ENCODE measurements at regions not wholly inside any gene's neighbourhood (a gene's known extent, or its start where the extent isn't known, plus 50 kb on each side); places are given as distances from the start of the nearest gene placed in this dataset.
"Not testable (repeated sequence)": the region's sequence is repeated elsewhere in the genome, so short reads cannot be mapped to it uniquely, and the experiment has no call there.

- no peak overlapping the region for H3K4me2 ChIP-seq (ENCODE audit: low read length)
- H3K9me2 ChIP-seq (replicated peaks; ENCODE audit: control insufficient read depth, low read length), result no peaks in the 10 kb centered on the region
- H3K27me3 ChIP-seq (ENCODE audit: control insufficient read depth, low read length), result no peaks in the 10 kb centered on the region
- no peaks in the 10 kb centered on the region for H3K79me2 ChIP-seq (ENCODE audit: control insufficient read depth, low read length)
- no peak for TF ChIP-seq EZH2phosphoT487 (IDR thresholded peaks at IDR 0.05; ENCODE audit: borderline replicate concordance, low read length)
- TF ChIP-seq CTCF (IDR thresholded peaks at IDR 0.05; ENCODE audit: low read depth, low read length, poor library complexity, severe bottlenecking), result no peak
- H4K20me1 ChIP-seq (ENCODE audit: control insufficient read depth, insufficient read depth, low read depth, low read length), result no peaks in the 10 kb centered on the region
- no peaks in the 10 kb centered on the region for H3F3A ChIP-seq (ENCODE audit: control insufficient read depth, insufficient read depth)
- no peak overlapping the region for H3K27ac ChIP-seq (ENCODE audit: low read depth, low read length)
- no peaks in the 10 kb centered on the region for H3K9me3 ChIP-seq (ENCODE audit: control insufficient read depth, insufficient read depth, low read length)
- no peak overlapping the region for H3K4me3 ChIP-seq (ENCODE audit: low read length)
- no peaks in the 10 kb centered on the region for H3K36me3 ChIP-seq (ENCODE audit: control insufficient read depth, low read length)
- no peaks in the 10 kb centered on the region for H3K4me1 ChIP-seq (ENCODE audit: control insufficient read depth, low read length)
Measured at GRCh38 chr9:30935730-30936129, 1448.7 kb upstream of the ACO1 start.

GRCh38 chr9:30937106-30937505, 1447.3 kb upstream of the ACO1 start:
- no peaks in the 10 kb centered on the region for H3K4me1 ChIP-seq (ENCODE audit: control insufficient read depth, low read length)
- no peaks in the 10 kb centered on the region for H4K20me1 ChIP-seq (ENCODE audit: control insufficient read depth, insufficient read depth, low read depth, low read length)
- H3K9me3 ChIP-seq (ENCODE audit: control insufficient read depth, insufficient read depth, low read length), result no peaks in the 10 kb centered on the region
- no peaks in the 10 kb centered on the region for H3F3A ChIP-seq (ENCODE audit: control insufficient read depth, insufficient read depth)
- H3K79me2 ChIP-seq (ENCODE audit: control insufficient read depth, low read length), result no peaks in the 10 kb centered on the region
- no peak overlapping the region for H3K4me2 ChIP-seq (ENCODE audit: low read length)
- H3K27me3 ChIP-seq (ENCODE audit: control insufficient read depth, low read length), result no peaks in the 10 kb centered on the region
- no peaks in the 10 kb centered on the region for H3K9me2 ChIP-seq (replicated peaks; ENCODE audit: control insufficient read depth, low read length)
- H3K27ac ChIP-seq (ENCODE audit: low read depth, low read length), result no peak overlapping the region
- H3K4me3 ChIP-seq (ENCODE audit: low read length), result no peak overlapping the region
- TF ChIP-seq EZH2phosphoT487 (IDR thresholded peaks at IDR 0.05; ENCODE audit: borderline replicate concordance, low read length) (no peak), CTCF (IDR thresholded peaks at IDR 0.05; ENCODE audit: low read depth, low read length, poor library complexity, severe bottlenecking) (no peak)
- no peaks in the 10 kb centered on the region for H3K36me3 ChIP-seq (ENCODE audit: control insufficient read depth, low read length)

- H3K27me3 ChIP-seq (ENCODE audit: control insufficient read depth, low read length); H3K4me2 ChIP-seq (ENCODE audit: low read length); H3K79me2 ChIP-seq (ENCODE audit: control insufficient read depth, low read length); H3K9me2 ChIP-seq (replicated peaks; ENCODE audit: control insufficient read depth, low read length); H3F3A ChIP-seq (ENCODE audit: control insufficient read depth, insufficient read depth); H3K4me1 ChIP-seq (ENCODE audit: control insufficient read depth, low read length); H3K9me3 ChIP-seq (ENCODE audit: control insufficient read depth, insufficient read depth, low read length); H3K4me3 ChIP-seq (ENCODE audit: low read length); H4K20me1 ChIP-seq (ENCODE audit: control insufficient read depth, insufficient read depth, low read depth, low read length); H3K36me3 ChIP-seq (ENCODE audit: control insufficient read depth, low read length); H3K27ac ChIP-seq (ENCODE audit: low read depth, low read length): not testable (repeated sequence)
Measured at GRCh38 chr9:30942852-30943251, 1441.6 kb upstream of the ACO1 start.

GRCh38 chr9:30943446-30944224, 1440.8 kb upstream of the ACO1 start:
- no peak overlapping the region for H3K4me3 ChIP-seq (ENCODE audit: low read length)
- no peaks in the 10 kb centered on the region for H4K20me1 ChIP-seq (ENCODE audit: control insufficient read depth, insufficient read depth, low read depth, low read length)
- H3K9me2 ChIP-seq (replicated peaks; ENCODE audit: control insufficient read depth, low read length), result no peaks in the 10 kb centered on the region
- H3K36me3 ChIP-seq (ENCODE audit: control insufficient read depth, low read length), result no peaks in the 10 kb centered on the region
- no peaks in the 10 kb centered on the region for H3K27me3 ChIP-seq (ENCODE audit: control insufficient read depth, low read length)
- H3K79me2 ChIP-seq (ENCODE audit: control insufficient read depth, low read length), result no peaks in the 10 kb centered on the region
- H3K9me3 ChIP-seq (ENCODE audit: control insufficient read depth, insufficient read depth, low read length), result no peaks in the 10 kb centered on the region
- no peaks in the 10 kb centered on the region for H3K4me1 ChIP-seq (ENCODE audit: control insufficient read depth, low read length)
- no peaks in the 10 kb centered on the region for H3F3A ChIP-seq (ENCODE audit: control insufficient read depth, insufficient read depth)
- H3K4me2 ChIP-seq (ENCODE audit: low read length), result no peak overlapping the region
- H3K27ac ChIP-seq (ENCODE audit: low read depth, low read length), result no peak overlapping the region
- TF ChIP-seq EZH2phosphoT487 (IDR thresholded peaks at IDR 0.05; ENCODE audit: borderline replicate concordance, low read length) (no peak), CTCF (IDR thresholded peaks at IDR 0.05; ENCODE audit: low read depth, low read length, poor library complexity, severe bottlenecking) (no peak)

All from DOHH2 (cell line).